GM19372 (cell line): ENCODE measurements at regions not wholly inside any gene's neighbourhood (a gene's known extent, or its start where the extent isn't known, plus 50 kb on each side); places are given as distances from the start of the nearest gene placed in this dataset.

Experiments
- ATAC-seq: cut with Tn5 transposase; IDR thresholded peaks from one replicate; pipeline ENCODE4 v1.9.1; 2021; ENCODE audit warnings: mild to moderate bottlenecking, low read depth, moderate library complexity; ENCODE audit not compliant: unreplicated experiment

DNA sequence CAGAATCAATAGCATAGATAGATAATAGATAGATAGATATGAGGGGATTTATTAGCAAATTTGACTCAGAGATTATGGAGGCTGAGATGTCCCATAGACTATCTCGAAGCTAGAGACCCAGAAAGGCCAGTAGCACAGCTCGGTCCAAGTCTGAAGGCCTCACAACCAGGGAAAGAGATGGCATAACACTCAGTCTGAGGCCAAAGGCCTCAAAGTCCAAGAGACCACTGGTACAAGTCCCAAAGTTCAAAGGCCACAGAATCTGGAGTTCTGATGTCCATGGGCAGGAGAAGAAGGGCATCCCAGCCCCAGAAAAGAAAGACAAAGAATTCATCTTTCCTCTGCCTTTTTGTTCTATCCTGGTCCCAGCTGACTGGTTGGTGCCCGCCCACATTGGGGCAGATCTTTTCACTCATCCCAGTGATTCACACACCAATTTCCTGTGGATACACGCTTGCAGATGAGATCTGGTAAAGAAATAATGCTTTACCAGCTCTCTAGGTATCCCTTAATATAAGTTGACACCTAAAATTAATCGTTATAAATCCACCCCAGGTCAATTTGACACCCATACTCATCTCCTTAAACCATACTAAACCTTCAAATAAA is 127.8 kb upstream of the FBN2 start:
- no peak for ATAC-seq

DNA sequence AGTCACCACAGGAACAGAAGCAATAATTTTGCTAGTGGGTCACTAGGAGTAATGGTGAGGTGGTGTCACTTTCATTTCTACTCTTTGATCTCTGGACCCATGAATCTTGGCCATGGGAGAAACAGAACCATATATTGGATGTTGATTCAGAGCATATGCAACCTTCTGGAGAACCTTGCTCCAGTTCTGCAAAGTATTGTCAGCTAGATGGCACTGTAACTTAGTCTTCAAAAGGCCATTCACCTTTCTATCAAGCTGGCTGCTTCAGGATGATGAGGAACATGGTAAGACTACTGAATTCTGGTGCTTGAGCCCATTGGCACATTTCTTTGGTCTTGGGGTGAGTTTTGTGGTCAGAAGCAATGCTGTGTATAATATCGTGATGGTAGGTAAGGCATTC is 129.1 kb upstream of the FBN2 start:
- no peak for ATAC-seq

DNA sequence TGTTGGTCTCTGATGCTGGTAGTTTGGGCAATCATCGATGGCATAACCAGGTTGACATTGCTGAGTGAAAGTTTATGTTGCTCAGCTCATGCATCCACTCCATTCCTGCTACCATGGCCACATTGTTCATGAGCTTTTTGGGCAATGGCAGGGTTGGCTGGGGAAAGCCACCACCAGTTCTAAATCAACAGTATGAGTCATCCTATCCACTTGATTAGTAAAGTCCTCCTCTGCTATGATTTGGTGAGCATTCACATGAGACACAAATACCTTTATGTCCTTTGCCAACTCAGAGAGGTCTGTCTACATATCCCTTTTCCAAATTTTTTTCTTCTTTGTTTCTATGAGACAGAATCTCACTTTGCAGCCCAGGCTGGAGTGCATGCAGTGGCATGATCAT is 129.7 kb upstream of the FBN2 start:
- ATAC-seq = no peak

DNA sequence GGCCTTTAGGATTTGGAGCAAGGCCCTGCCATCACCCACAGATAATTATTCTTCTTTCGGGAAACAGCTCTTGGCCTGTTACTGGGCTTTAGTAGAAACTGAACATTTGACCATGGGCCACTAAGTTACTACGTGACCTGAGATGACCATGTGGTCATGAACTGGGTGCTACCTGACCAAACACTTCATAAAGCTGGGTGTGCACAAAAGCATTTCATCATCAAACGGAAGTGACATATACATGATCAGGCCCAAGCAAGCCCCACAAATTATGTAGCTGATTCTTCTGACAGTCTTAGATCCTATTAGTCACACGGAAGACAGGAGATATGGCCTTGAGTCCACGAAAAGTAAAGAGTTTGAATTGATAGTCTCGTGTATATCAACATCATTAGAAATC is 130.9 kb upstream of the FBN2 start:
- no peak for ATAC-seq

DNA sequence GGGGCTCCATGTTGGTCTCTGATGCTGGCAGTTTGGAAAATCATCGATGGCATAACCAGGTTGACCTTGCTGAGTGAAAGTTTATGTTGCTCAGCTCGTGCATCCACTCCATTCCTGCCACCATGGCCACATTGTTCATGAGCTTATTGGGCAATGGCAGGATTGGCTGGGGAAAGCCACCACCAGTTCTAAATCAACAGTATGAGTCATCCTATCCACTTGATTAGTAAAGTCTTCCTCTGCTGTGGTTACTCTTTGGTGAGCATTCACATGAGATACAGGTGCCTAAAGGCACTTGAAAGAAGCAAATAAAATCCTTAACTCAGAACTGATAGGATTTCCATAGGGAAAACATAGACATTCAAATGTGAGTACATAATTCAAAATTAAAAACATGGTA is 131.8 kb upstream of the FBN2 start:
- ATAC-seq = no peak

DNA sequence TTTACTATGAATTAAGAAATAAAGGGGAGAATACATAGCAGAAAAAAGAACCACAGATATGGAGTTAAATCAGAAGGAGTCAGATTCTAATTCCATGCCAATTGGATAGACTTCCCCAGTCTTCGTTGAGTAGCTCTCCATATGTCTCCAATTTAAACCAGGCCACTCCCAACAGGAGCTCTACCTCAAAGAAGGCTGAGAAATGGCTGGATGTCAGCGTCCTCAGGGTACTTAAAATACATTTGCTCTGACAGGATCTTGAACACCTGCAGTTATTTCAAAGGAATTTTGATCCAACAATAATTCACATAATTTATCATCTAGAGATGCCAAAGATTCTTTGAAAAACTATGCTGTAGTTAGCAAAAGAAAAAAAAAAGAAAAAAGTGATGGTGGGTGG is 133.9 kb upstream of the FBN2 start:
- ATAC-seq = no peak

DNA sequence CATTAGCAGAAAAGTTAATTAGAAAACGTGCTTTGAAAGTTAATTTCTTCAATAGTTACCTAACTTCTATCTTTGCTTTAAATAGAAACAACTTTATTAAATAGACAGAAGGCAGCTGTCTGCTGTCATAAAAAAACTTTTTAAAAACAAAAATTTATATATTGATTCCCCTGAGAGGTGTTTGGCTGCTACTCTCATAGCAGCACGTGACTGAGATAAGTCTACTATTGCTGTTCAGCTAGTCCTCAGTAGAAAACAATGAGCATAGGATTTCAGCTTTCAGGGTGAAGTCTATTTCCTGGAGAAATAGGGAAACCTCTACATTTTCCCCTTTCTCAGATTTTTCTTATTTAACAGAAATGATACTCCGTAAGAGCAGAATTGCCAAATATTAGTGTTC is 135.0 kb upstream of the FBN2 start:
- no peak for ATAC-seq

DNA sequence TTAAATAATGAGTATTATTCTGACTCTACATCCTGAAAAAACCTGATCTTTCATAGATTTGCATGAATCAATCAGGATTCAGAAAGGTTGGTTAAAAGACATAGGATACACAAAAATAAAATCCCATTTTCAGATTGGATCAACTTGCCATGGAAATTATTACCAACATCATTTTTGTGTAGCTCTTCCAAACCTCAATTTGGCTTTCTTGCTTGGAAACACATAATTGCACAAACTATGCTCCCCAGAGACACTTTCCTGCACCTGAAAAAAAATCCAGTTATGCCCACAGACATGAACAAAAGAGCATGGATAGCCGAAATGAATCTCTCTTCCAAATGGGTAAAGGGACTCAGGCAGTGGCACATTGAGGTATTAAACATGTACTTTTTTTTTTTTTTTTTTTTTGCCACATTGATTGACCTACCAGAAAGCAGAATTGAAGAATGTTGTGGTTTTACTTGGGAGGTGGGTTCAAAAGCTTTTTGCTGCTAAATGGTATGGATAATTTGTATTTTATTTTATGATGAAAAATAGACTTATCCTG is 135.4 kb upstream of the FBN2 start:
- ATAC-seq = no peak

DNA sequence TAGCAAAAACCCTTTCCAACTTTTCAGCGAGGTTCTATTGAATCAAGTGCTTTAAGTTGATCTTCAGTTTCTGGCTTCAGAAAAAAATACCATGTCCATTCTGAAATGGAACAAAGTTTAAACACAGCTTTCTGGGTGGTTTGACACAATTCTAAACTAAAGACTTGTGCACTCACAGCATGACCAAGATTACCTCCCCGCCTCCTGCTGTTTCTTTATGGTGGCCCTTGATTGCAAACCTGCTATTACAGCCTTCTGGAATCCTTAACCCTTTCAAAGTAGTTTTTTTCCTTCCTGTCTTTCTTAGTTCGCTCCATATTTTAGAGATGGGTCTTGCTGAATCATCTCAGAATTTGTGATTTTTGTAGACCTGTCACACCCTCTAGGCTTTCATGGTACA is 135.9 kb upstream of the FBN2 start:
- ATAC-seq = no peak

DNA sequence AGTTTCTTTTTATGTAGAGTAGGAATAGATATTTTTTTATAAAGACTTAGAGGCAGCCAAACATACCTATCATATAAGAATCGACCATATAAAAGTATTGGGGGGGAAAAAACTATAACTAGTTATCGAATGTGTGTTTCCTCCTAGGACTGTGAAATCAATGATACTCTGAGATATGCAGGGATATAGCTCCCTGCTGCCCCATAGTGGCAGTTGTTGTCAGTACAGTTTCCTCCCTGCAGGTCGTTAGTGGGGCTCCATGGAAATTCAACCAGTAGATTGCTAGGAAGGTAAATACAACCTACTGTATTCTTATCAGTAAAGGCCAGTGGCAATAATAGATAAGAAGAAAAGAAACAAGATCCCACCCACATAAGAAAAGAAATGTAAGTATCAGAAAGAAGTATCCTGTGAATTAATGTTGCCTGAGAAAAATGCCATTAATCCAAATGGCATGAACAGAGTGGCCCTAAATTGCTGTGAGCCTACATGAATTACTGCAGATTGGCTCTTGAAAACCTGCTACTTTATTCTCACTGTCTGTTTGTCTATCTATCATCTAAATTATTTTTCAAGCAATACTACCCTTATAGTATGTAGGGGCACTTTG is 136.9 kb upstream of the FBN2 start:
- peak; percentile 95 for ATAC-seq

DNA sequence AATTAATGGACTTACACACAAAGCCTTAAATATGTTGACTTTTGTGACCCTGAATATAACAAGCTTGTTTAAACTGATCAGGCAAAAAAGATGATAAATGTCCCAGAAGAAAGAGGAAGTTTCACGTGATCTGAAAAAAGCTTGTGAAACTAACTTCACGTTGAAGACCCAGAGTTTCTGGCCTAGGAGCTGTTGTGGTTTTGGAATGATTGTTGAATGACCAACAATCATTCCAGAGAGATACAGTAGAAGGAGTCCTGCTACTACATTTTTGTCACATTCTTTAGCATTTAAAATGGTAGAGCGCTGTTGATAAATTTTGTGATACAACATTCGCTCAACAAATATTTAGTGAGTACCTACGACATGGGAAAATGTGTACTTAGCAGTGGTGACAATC is 143.1 kb upstream of the FBN2 start:
- no peak for ATAC-seq

DNA sequence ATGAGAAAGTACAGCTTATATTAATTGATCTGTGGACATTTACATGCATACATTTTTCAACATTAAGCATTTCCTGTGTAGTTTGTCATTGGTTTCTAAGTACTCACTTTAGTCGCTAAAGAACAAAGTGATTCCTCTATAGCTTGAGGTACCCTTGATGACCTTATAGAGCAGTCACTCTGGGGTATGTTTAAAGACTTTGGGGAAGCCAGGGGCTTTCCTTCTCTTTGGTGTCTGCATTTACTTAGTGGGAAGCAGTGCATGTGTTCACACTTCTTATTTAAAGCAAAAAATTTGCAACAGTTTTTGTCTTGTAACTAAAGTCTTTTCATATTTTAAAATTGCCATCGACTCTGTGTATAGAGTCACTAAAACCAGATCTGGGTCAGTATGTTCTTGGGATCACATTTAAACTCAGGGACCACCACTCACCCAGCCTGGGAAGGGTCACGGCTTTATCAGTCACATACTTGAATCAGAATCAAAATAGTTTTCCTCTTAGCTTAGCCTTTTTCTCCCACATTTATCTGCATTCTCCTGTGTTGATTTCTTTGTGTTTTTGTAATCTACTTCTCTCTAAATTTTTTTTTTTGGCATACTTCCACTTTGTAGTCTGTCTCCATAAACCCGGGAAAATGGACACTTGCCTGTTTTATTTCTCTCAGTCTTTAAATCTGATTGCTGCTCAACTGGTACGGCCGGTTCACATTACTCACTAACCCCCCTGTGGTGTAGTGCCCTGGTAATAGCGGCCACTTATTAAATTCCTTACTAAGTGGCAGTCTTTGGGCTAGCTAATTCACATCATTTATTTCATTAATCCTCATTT is 143.9 kb upstream of the FBN2 start:
- no peak for ATAC-seq

DNA sequence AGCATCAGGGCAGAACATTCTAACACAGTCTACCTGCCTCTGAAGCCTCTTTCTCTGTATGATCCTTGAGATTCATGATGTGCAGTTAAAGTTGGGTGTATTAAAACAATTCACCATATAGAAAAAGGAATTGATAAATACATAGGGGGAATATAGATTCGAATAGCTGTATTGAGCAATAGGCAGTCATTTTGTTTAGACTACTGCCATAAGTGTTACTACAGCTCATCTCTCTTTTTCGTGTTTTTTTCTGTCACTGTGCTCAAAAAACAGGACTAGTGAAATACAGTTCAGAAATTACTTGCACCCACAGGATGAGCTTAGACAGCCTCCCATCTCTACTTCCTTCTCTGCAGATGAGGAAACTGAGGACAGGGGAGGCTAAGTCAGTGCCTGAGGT is 144.6 kb upstream of the FBN2 start:
- no peak for ATAC-seq

DNA sequence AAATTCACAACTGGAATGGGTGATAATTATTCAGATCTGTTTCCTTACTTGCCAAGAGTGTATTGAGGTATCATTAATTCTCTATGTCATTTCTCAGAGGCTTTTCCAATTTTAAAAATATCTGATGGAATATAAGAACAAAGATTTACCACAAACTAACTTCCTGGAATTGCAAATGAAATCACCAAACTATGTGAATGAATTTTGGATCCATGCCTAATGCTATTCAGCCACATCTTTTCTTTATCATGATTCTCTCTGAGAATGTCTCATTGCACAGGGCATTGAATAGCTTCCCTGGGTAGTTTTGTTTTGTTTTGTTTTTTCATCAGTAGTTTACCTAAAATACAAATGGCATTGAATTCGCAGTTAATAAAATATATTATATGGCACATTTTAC is 146.9 kb upstream of the FBN2 start:
- ATAC-seq = no peak

DNA sequence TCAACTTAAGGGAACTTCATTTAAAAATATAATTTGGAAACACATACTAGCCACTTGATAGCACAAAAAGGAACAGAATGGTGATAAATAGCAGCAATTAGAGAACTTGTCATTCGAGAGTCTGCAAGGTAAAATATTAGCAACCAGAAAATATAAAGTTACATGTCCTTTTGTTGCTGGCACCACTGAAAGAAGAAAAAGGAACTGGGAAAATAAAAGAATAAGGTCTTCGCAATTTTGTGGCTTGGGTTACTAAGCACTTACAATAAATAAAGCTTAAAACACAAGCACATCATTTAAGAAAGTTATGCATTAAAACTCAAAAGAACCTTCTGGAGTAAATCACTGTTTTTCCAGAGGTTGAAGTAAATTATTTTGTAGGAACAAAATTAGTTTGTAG is 149.9 kb upstream of the FBN2 start:
- ATAC-seq = no peak

DNA sequence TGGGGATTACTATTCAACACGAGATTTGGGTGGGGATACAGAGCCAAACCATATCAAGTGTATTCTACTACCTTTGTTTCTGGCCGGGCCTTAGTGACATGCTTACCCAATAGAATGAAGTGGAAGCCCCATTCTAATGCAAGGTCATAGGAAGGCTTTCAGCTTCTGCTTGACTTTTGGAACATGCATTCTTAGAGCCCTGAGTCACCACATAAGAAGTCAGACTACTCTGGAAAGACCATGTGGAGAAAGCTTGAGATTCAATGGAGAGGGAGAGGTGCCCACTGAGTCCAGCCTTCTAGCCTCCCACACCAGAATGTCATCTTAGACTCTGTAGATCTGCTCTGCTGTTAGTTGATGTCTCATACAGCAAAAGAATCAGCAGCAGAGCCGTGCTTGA is 155.7 kb upstream of the FBN2 start:
- no peak for ATAC-seq

DNA sequence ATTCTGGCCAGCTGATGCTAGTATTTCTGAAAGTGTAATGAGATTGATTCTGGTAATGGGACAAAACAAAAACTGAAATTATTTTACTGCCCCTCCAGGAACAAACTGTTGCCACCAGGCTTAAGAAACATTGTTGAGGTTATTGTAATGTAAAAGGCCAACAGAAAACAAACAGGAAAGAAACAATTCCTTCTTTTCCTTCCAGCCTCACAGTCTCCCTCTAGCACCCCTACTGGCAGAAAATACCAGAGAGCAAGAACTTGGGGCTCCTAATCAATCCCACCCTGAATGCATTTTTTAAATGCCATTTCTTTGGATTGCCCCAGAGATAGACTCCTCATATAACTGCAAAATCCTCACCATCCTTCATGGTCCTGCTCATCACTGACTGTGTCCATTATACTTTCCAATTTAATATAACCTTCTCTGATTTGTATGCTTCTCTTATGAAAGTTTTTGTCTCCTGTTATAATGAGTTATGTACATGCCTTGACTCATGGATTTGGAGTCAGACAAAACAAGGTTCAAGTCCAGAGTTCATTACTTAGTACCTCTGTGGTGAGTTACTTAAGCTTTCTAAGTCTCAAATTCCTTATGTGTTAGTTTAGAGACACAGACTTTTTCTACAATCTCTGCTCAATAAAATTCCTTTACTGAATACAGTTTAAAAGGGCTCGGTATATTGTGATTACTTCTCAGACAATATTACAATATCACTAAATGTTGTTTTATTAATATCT is 157.9 kb upstream of the FBN2 start:
- no peak for ATAC-seq

DNA sequence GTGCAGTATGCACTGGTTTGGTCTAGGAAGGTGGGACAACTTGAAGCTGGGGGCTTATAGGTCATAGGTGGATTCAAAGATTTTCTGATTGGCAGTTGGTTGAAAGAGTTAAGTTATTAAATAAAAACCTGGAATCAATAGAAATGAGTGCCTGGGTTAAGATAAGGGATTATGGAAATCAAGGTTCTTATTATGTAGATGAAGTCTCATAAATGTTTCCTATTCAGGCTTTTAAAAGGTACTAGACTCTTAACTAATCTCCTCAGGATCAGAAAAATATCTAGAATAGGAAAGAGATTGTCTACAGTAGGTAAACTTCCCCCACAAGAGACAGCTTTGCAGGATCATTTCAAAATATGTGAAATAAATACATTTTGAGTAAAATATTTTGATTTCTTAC is 163.3 kb upstream of the FBN2 start:
- ATAC-seq = no peak

DNA sequence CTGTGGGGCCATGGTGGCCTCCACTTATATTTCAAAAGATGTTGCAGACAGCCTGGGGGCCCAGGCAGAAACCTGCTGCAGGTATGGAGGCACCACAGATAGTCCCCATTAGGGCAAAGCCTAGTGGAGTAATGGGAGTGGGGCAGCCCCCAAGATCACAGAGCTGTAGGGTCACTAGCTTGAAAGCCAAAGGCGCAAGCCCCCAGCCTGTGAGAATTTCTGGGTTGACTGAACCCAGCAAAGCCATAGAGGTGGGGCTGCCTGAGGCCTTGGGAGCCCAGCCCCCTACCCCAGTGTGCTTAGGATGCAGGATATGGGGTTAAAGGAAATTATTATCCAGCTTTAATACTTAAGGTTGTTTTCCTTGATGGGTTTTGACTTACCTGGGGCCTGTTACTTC is 165.3 kb upstream of the FBN2 start:
- ATAC-seq = no peak

DNA sequence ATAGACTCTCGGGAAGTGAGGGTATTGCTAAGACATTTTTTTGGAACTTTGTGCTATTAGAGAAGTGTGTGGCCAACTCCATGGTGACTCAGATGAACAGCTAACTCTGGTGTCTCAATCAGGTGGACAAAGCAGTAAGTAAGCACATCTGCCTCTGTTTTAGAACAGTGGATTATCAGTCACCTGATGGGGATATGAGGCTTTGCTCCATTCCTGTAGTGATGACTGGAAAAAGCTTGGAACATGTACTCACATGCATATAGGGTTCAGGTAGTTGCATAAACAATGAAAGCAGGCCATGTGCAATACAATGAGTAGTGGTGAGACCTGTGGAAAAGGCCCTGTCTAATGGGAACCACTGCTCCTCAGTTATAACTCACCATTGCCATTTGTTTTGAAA is 168.2 kb upstream of the FBN2 start:
- ATAC-seq = no peak

DNA sequence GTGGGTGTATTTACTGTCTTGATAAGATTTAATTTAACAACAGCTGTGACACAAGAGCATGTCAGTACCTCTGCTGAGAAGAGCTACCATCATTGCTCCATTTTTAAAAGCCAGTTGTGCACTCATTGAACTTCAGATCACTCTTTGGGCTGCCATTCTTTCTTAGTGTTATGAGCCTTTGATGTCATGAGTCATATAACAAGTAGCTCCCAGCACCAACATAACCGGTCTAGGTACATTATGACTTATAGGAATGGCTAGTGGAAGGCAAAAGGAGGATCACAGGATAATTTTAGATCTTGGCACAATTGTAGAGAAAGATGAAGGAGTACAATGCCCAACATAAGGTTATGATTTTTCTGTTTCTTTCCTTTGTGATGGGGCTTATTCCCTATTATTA is 170.8 kb upstream of the FBN2 start:
- ATAC-seq = no peak
